ENCODE measurements at regions not wholly inside any gene's neighbourhood (a gene's known extent, or its start where the extent isn't known, plus 50 kb on each side); places are given as distances from the start of the nearest gene placed in this dataset.

DNA sequence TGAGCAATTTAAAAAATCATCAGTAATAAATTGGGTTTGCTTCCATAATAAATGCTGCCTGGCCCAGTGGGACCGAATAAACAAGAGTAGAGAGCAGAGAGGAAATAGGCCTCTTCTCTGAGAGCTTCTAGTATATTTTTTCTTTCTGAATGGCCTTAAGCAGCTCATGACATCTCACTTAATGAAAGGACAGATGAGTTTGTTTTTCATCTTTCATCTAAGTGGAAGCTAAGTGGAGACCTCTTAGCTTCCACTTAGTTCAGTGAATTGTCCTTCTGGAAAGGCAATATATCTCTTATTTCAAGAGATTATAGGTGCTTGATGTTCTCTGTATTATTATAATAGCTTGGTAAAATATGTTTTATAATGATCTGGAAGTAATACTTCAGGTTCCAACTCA is 245.9 kb upstream of the ANO3 start:
- H3K4me3 ChIP-seq (replicated peaks; ENCODE audit: low read depth, low read length), result no peak overlapping the region
- DNase-seq (ENCODE audit: low read depth), result no peak
- TF ChIP-seq, protein P1, sequence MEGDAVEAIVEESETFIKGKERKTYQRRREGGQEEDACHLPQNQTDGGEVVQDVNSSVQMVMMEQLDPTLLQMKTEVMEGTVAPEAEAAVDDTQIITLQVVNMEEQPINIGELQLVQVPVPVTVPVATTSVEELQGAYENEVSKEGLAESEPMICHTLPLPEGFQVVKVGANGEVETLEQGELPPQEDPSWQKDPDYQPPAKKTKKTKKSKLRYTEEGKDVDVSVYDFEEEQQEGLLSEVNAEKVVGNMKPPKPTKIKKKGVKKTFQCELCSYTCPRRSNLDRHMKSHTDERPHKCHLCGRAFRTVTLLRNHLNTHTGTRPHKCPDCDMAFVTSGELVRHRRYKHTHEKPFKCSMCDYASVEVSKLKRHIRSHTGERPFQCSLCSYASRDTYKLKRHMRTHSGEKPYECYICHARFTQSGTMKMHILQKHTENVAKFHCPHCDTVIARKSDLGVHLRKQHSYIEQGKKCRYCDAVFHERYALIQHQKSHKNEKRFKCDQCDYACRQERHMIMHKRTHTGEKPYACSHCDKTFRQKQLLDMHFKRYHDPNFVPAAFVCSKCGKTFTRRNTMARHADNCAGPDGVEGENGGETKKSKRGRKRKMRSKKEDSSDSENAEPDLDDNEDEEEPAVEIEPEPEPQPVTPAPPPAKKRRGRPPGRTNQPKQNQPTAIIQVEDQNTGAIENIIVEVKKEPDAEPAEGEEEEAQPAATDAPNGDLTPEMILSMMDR (IDR thresholded peaks at IDR 0.05; ENCODE audit: low read length, missing control alignments), result no peak

GRCh38 chr11:26087120-26087935 is 244.6 kb upstream of the ANO3 start:
- no peak overlapping the region for H3K4me3 ChIP-seq (replicated peaks; ENCODE audit: low read depth, low read length)
- no peak for DNase-seq (ENCODE audit: low read depth)
- TF ChIP-seq, protein P1 (IDR thresholded peaks at IDR 0.05; ENCODE audit: low read length, missing control alignments), result no peak

- TF ChIP-seq, protein P1 (IDR thresholded peaks at IDR 0.05; ENCODE audit: low read length, missing control alignments), result no peak
- no peak overlapping the region for H3K4me3 ChIP-seq (replicated peaks; ENCODE audit: low read depth, low read length)
- DNase-seq (ENCODE audit: low read depth), result peak; percentile 28
Observed at GRCh38 chr11:26088391-26088790, 243.5 kb upstream of the ANO3 start.

- no peak overlapping the region for H3K4me3 ChIP-seq (replicated peaks; ENCODE audit: low read depth, low read length)
- TF ChIP-seq, protein P1 (IDR thresholded peaks at IDR 0.05; ENCODE audit: low read length, missing control alignments), result no peak
- DNase-seq (ENCODE audit: low read depth), result no peak
Observed at GRCh38 chr11:26090651-26091050, 241.3 kb upstream of the ANO3 start.

DNA sequence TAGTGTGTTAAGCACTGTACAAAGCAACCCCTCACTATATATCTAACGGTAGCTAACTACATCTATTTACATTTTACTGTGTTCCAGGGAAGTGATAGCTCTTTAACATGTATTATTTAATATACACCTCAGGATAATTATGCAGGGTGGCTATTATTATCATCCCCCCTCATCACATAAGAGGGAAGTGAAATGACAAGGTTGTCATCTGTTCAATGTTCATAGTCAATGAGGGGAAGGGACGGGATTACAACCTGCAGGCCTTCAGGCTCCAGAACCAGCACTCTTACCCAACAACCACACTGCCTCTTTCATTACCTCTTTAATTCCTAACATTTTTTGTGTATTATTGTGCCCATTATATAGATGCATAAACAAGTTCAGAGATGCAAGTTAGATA is 238.7 kb upstream of the ANO3 start:
- no peak for DNase-seq (ENCODE audit: low read depth)
- TF ChIP-seq, protein P1 (IDR thresholded peaks at IDR 0.05; ENCODE audit: low read length, missing control alignments), result no peak
- H3K4me3 ChIP-seq (replicated peaks; ENCODE audit: low read depth, low read length), result no peak overlapping the region

- TF ChIP-seq, protein P1 (IDR thresholded peaks at IDR 0.05; ENCODE audit: low read length, missing control alignments), result no peak
- no peak overlapping the region for H3K4me3 ChIP-seq (replicated peaks; ENCODE audit: low read depth, low read length)
- no peak for DNase-seq (ENCODE audit: low read depth)
Observed at GRCh38 chr11:26095340-26095739, 236.6 kb upstream of the ANO3 start.

DNA sequence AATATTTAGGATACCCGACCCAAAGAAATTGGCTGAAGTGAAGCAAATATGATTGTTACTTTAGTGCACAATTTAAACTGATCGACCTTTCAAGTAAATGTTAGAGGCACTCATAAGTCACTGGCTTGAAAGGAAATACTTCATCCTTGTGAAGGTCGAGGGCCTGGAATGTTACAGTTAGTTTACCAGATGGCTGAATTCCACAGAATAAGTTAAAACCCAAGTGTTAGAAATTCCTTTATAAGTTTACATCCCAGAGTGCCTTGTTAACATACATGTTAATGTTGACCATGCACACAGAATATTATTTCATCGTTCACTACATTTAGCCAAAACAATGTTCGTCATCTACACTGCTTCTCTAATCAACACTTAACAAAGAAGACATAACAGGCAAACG is 235.5 kb upstream of the ANO3 start:
- TF ChIP-seq, protein P1 (IDR thresholded peaks at IDR 0.05; ENCODE audit: low read length, missing control alignments), result no peak
- H3K4me3 ChIP-seq (replicated peaks; ENCODE audit: low read depth, low read length), result no peak overlapping the region
- DNase-seq (ENCODE audit: low read depth), result peak; percentile 4

Data from fibroblast of pulmonary artery (primary cell).